ENCODE measurements at regions not wholly inside any gene's neighbourhood (a gene's known extent, or its start where the extent isn't known, plus 50 kb on each side); places are given as distances from the start of the nearest gene placed in this dataset.
A peak's percentile ranks its signal among the peaks of the same experiment; 100 is the strongest.

DNA sequence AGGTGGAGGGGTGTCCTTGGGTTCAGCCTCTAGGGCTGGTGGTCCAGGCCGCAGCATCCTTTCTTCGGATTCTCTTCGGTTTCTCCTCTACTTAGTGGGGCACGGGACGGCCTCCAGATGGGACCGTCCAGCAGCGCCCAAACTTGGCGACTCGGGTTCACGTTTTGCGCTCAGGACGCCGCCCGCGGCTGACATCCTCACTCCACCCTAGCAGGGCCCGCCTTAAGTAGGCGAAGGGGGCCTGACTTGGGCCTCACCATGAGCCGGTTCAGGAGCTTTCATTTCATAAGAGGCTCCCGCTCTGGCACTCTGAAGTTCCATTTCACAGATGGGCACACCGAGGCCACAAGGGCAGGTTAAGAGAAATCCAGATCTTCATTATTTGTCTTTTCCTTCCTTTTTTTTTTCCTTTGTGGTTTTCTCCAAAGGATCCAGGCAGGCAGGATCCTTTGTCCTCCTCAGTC lies 141.2 kb downstream of the SEC14L1 start:
- TF ChIP-seq, protein P1, sequence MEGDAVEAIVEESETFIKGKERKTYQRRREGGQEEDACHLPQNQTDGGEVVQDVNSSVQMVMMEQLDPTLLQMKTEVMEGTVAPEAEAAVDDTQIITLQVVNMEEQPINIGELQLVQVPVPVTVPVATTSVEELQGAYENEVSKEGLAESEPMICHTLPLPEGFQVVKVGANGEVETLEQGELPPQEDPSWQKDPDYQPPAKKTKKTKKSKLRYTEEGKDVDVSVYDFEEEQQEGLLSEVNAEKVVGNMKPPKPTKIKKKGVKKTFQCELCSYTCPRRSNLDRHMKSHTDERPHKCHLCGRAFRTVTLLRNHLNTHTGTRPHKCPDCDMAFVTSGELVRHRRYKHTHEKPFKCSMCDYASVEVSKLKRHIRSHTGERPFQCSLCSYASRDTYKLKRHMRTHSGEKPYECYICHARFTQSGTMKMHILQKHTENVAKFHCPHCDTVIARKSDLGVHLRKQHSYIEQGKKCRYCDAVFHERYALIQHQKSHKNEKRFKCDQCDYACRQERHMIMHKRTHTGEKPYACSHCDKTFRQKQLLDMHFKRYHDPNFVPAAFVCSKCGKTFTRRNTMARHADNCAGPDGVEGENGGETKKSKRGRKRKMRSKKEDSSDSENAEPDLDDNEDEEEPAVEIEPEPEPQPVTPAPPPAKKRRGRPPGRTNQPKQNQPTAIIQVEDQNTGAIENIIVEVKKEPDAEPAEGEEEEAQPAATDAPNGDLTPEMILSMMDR (IDR thresholded peaks at IDR 0.05; ENCODE audit: low read depth, low read length, poor library complexity, severe bottlenecking), result peak; percentile 2
- 0 out of 2 replicates have a peak, but pooled peaks have one; percentile 1 for TF ChIP-seq EZH2phosphoT487 (IDR thresholded peaks at IDR 0.05; ENCODE audit: borderline replicate concordance, low read length)
